ENCODE measurements at regions not wholly inside any gene's neighbourhood (a gene's known extent, or its start where the extent isn't known, plus 50 kb on each side); places are given as distances from the start of the nearest gene placed in this dataset.

GRCh38 chr17:31605761-31606160, 214.3 kb downstream of the RAB11FIP4 start:
- TF ChIP-seq EP300 (IDR thresholded peaks at IDR 0.05; ENCODE audit: low read length): no peak
- no peak for TF ChIP-seq E2F3 (CRISPR knock-in tag; IDR thresholded peaks at IDR 0.05)
- TF ChIP-seq, protein P1, sequence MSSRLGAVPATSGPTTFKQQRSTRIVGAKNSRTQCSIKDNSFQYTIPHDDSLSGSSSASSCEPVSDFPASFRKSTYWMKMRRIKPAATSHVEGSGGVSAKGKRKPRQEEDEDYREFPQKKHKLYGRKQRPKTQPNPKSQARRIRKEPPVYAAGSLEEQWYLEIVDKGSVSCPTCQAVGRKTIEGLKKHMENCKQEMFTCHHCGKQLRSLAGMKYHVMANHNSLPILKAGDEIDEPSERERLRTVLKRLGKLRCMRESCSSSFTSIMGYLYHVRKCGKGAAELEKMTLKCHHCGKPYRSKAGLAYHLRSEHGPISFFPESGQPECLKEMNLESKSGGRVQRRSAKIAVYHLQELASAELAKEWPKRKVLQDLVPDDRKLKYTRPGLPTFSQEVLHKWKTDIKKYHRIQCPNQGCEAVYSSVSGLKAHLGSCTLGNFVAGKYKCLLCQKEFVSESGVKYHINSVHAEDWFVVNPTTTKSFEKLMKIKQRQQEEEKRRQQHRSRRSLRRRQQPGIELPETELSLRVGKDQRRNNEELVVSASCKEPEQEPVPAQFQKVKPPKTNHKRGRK (tag; IDR thresholded peaks at IDR 0.05): no peak
- no peak for TF ChIP-seq ZNF24 (IDR thresholded peaks at IDR 0.05)
- TF ChIP-seq MCM2 (IDR thresholded peaks at IDR 0.05; ENCODE audit: low read depth): no peak
- TF ChIP-seq TCF7 (IDR thresholded peaks at IDR 0.05; ENCODE audit: borderline replicate concordance): no peak
- TF ChIP-seq ATF1 (CRISPR knock-in tag; IDR thresholded peaks at IDR 0.05): no peak
- no peak for TF ChIP-seq ATF1 (tag; IDR thresholded peaks at IDR 0.05)
- TF ChIP-seq FOXM1 (IDR thresholded peaks at IDR 0.05; ENCODE audit: low read depth): no peak
- TF ChIP-seq FOXM1 (CRISPR knock-in tag; IDR thresholded peaks at IDR 0.05; ENCODE audit: low read depth): no peak
- no peak for TF ChIP-seq ZNF707 (CRISPR knock-in tag; conservative IDR thresholded peaks at IDR 0.05)
- TF ChIP-seq ZNF561 (CRISPR knock-in tag; conservative IDR thresholded peaks at IDR 0.05): no peak
